Mucosa of descending colon (tissue), 3 donors: ENCODE measurements at regions not wholly inside any gene's neighbourhood (a gene's known extent, or its start where the extent isn't known, plus 50 kb on each side); places are given as distances from the start of the nearest gene placed in this dataset.

Experiments
- ATAC-seq: fragments of 200-7000 bp; cut with Tn5 transposase; one replicate; pipeline ENCODE4 v1.9.1; 2020; ENCODE audit warnings: mild to moderate bottlenecking, moderate library complexity
- DNase-seq, 3 donors: peaks; one replicate each; pipeline ENCODE4 v3.0.0-alpha.2; 2020
- H3K36me3 ChIP-seq: fragments of 200-600 bp; one replicate; pipeline ENCODE4 v1.8.0; 2021; ENCODE audit warnings: low read depth, mild to moderate bottlenecking
- H3K4me1 ChIP-seq: fragments of 200-600 bp; one replicate; pipeline ENCODE4 v1.8.0; 2021; ENCODE audit warnings: low read depth, mild to moderate bottlenecking
- H3K4me3 ChIP-seq: fragments of 200-600 bp; one replicate; pipeline ENCODE4 v1.8.0; 2021; ENCODE audit warnings: mild to moderate bottlenecking
- H3K9me3 ChIP-seq: fragments of 200-600 bp; one replicate; pipeline ENCODE4 v1.8.0; 2021; ENCODE audit warnings: mild to moderate bottlenecking
- intact Hi-C, 2 donors: fragments of 100-400 bp; cut with DNase I in 1 of 2; cut with micrococcal nuclease in 1 of 2; formaldehyde crosslinking; loops; one replicate each; pipeline versions ENCODE4 v1.11.0 to v1.11.1; 2022; cut with DNase I, micrococcal nuclease
- TF ChIP-seq, protein P1 (sequence below): fragments of 200-600 bp; IDR thresholded peaks from one replicate; pipeline ENCODE4 v1.8.0; 2022; ENCODE audit warnings: antibody characterized with exemption, mild to moderate bottlenecking
- donor health status: DM: no; HTN: no; CAD: no; lungs with moderate emphysema.
- donor health status: DM: no; HTN: no; CAD: no.
- donor health status: DM: no; HTN: yes; CAD: no.

DNA sequence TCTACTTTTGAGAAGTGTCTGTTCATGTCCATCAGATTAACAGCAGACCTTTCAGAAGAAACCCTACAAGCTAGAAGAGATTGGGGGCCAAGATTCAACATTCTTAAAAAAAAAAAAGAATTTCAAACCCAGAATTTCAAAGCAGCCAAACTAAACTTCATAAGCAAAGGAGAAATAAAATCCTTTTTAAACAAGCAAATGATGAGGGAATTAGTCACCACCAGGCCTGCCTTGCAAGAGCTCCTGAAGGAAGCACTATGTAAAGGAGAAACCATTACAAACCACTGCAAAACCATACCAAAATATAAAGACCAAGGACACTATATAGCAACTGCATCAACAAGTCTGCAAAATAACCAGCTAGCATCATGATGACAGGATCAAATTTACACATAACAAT lies 124.6 kb upstream of the PDE4D start:
- H3K36me3 ChIP-seq: no peaks in the 10 kb centered on the region
- ATAC-seq (no peak), DNase-seq (no peak)
- no peaks in the 10 kb centered on the region for H3K4me1 ChIP-seq
- H3K9me3 ChIP-seq: no peaks in the 10 kb centered on the region
- no peak overlapping the region for H3K4me3 ChIP-seq
- TF ChIP-seq, protein P1, sequence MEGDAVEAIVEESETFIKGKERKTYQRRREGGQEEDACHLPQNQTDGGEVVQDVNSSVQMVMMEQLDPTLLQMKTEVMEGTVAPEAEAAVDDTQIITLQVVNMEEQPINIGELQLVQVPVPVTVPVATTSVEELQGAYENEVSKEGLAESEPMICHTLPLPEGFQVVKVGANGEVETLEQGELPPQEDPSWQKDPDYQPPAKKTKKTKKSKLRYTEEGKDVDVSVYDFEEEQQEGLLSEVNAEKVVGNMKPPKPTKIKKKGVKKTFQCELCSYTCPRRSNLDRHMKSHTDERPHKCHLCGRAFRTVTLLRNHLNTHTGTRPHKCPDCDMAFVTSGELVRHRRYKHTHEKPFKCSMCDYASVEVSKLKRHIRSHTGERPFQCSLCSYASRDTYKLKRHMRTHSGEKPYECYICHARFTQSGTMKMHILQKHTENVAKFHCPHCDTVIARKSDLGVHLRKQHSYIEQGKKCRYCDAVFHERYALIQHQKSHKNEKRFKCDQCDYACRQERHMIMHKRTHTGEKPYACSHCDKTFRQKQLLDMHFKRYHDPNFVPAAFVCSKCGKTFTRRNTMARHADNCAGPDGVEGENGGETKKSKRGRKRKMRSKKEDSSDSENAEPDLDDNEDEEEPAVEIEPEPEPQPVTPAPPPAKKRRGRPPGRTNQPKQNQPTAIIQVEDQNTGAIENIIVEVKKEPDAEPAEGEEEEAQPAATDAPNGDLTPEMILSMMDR: no peak
- intact Hi-C loops: no loop called here

DNA sequence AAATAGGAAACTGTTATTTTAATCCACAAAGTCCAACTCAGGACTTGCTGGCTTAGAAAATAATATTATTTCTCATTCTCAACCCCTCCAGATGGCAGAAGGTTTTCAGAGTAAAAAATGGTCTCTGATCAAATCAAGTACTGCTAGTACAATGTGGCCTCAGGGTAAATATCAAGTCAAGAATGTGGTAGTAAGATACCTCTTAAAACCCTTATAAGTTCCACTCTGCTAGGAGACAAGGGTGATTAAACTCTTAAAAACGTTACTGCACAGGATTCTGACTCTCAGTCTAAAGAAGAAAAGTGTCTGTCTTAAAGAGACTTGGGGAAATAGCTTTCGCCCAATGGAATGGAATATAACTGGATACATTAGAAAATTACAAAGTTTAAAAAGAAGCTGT lies 120.8 kb upstream of the PDE4D start:
- intact Hi-C loops: no loop called here

DNA sequence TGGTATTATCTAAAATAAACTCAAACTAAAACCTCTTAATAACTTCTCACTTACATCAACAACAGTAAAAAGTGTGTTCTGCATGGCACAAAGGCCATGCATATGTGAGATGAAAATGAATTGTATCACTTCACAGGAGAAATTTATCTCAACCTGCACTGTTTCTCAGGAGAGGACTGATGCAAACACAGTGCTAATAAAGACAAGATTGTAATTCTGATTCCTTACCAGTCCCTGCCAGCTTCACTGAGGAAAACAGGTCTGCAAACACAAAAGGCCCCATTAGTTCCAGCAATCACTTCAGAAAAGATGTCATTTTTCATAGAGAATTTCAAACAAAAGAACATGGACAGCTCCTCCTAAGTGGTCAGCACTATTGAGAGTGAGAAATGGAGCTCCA lies 117.3 kb upstream of the PDE4D start:
- no peaks in the 10 kb centered on the region for H3K36me3 ChIP-seq
- no peaks in the 10 kb centered on the region for H3K4me1 ChIP-seq
- ATAC-seq (no peak), DNase-seq (no peak)
- TF ChIP-seq, protein P1: no peak
- no peaks in the 10 kb centered on the region for H3K9me3 ChIP-seq
- H3K4me3 ChIP-seq: no peak overlapping the region
- intact Hi-C loops: no loop called here

More for the DNA sequence above, 120.8 kb upstream of the PDE4D start:
- Histone ChIP-seq H3K9me3 (no peaks in the 10 kb centered on the region), H3K4me3 (no peak overlapping the region), H3K4me1 (no peaks in the 10 kb centered on the region), H3K36me3 (no peaks in the 10 kb centered on the region)
- ATAC-seq (no peak), DNase-seq (no peak)
- TF ChIP-seq, protein P1: no peak

DNA sequence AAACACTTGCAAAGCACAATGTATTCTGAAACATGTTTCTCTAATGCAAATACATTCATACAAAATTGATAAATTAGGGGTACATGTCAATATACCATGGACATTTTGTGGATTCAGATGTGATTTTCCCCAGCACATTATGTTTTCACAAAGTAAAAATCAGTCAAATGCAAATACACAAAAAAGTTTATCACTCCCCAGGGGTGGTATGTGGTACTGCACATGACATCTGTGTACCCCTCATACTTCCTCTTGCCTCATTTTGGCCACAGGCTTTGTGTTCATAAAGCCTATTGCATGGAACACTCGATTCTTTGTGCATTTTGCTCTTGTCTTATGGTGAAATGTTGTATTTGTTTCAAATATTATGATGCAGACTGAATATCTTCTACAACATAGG lies 116.8 kb upstream of the PDE4D start:
- H3K9me3 ChIP-seq: no peaks in the 10 kb centered on the region
- TF ChIP-seq, protein P1: no peak
- no peak overlapping the region for H3K4me3 ChIP-seq
- intact Hi-C loops: no loop called here
- no peak for ATAC-seq
- H3K4me1 ChIP-seq: no peaks in the 10 kb centered on the region
- H3K36me3 ChIP-seq: no peaks in the 10 kb centered on the region
- DNase-seq: no peak

DNA sequence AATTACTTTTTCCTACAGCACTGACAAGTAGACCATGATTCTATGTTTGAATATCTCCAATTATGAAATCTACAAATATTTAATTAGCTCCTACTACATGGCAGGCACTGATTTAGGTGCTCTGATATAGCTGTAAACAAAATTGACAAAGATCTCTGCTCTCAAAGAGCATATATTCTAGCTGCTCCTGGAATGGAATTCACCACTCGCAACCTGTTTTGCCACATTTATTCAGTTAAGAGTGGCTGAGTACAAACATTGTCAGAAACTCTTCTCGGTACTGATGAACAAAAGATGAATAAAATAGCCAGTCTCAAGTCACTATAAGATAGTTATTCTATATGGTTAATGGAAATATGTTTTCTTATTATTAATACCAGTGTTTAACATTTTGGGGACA lies 114.2 kb upstream of the PDE4D start:
- Histone ChIP-seq H3K4me3 (no peak overlapping the region), H3K36me3 (no peaks in the 10 kb centered on the region), H3K4me1 (no peaks in the 10 kb centered on the region), H3K9me3 (peaks cover 3% of the 10 kb centered on the region)
- DNase-seq (no peak), ATAC-seq (no peak)
- intact Hi-C loops: no loop called here
- TF ChIP-seq, protein P1: no peak

DNA sequence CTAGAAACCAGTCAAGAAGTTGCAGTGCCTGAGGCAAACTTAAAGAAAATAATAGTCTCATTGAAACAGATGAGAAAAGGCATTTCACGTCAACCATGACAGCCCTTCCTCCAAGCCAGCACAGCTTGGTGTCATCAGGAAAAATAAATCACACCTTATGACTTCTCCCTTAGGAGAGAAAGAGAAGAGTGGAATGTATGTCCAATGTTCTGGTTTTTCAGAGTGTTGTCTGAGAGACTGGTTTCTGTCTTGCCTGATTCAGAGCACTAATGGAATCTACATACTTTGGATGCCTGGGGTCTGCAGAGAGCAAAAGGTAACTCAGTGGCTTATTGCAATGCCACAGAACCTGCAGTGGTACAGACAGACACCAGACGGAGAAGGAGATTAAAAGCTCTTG lies 105.5 kb upstream of the PDE4D start:
- no peak overlapping the region for H3K4me3 ChIP-seq
- no peaks in the 10 kb centered on the region for H3K4me1 ChIP-seq
- no peak for ATAC-seq
- TF ChIP-seq, protein P1: no peak
- intact Hi-C loops: no loop called here
- no peaks in the 10 kb centered on the region for H3K36me3 ChIP-seq
- DNase-seq: no peak
- peaks cover 3% of the 10 kb centered on the region for H3K9me3 ChIP-seq
